Kidney epithelial cell (primary cell): ENCODE measurements at regions not wholly inside any gene's neighbourhood (a gene's known extent, or its start where the extent isn't known, plus 50 kb on each side); places are given as distances from the start of the nearest gene placed in this dataset.
"Not testable (repeated sequence)": the region's sequence is repeated elsewhere in the genome, so short reads cannot be mapped to it uniquely, and the experiment has no call there.

Experiments
- DNase-seq: peaks from one replicate; pipeline ENCODE4 v3.0.0-alpha.2; 2010; ENCODE audit warnings: low read depth
- H3K27me3 ChIP-seq: 2 replicates; pipeline ENCODE4 v1.6.0; 2011; ENCODE audit warnings: low read length; ENCODE audit not compliant: control insufficient read depth, insufficient read depth
- H3K36me3 ChIP-seq: 2 replicates; pipeline ENCODE4 v1.5.1; 2011; ENCODE audit warnings: low read length; ENCODE audit not compliant: control insufficient read depth, insufficient read depth
- H3K4me3 ChIP-seq: 2 replicates; pipeline ENCODE4 v1.5.1; 2011; ENCODE audit warnings: low read depth, mild to moderate bottlenecking, control low read depth, low read length
- CTCF ChIP-seq: IDR thresholded peaks from 2 replicates; pipeline ENCODE4 v1.5.1; 2011; ENCODE audit warnings: mild to moderate bottlenecking, moderate library complexity, low read length, control low read depth, inconsistent platforms; ENCODE audit not compliant: insufficient read depth, poor library complexity, severe bottlenecking

- DNase-seq, result not testable (repeated sequence)
Observed at GRCh38 chr20:25777241-25777640, 80.6 kb upstream of the ZNF337 start.

GRCh38 chr20:25774711-25775110, 78.1 kb upstream of the ZNF337 start:
- H3K4me3 ChIP-seq, H3K27me3 ChIP-seq, H3K36me3 ChIP-seq, DNase-seq: not testable (repeated sequence)

More at GRCh38 chr20:25777241-25777640, 80.6 kb upstream of the ZNF337 start:
- not testable (repeated sequence) for H3K36me3 ChIP-seq, H3K4me3 ChIP-seq, H3K27me3 ChIP-seq

GRCh38 chr20:25774203-25774602, 77.5 kb upstream of the ZNF337 start:
- not testable (repeated sequence) for DNase-seq

GRCh38 chr20:25772437-25772836, 75.8 kb upstream of the ZNF337 start:
- not testable (repeated sequence) for H3K4me3 ChIP-seq, H3K36me3 ChIP-seq, DNase-seq, H3K27me3 ChIP-seq

More at GRCh38 chr20:25774203-25774602, 77.5 kb upstream of the ZNF337 start:
- not testable (repeated sequence) for H3K27me3 ChIP-seq, H3K4me3 ChIP-seq, H3K36me3 ChIP-seq

GRCh38 chr20:25771818-25772217, 75.2 kb upstream of the ZNF337 start:
- H3K36me3 ChIP-seq, DNase-seq, H3K27me3 ChIP-seq, H3K4me3 ChIP-seq: not testable (repeated sequence)

GRCh38 chr20:25761596-25761995, 64.9 kb upstream of the ZNF337 start:
- DNase-seq, result no peak
- no peak for TF ChIP-seq CTCF
- Histone ChIP-seq H3K36me3 (no peaks in the 10 kb centered on the region), H3K27me3 (no peaks in the 10 kb centered on the region), H3K4me3 (no peak overlapping the region)

- H3K36me3 ChIP-seq, DNase-seq, H3K27me3 ChIP-seq, H3K4me3 ChIP-seq: not testable (repeated sequence)
Observed at GRCh38 chr20:25761046-25761445, 64.4 kb upstream of the ZNF337 start.

GRCh38 chr20:25750765-25751696, 54.4 kb upstream of the ZNF337 start:
- TF ChIP-seq CTCF, result no peak
- Histone ChIP-seq H3K27me3 (no peaks in the 10 kb centered on the region), H3K36me3 (no peaks in the 10 kb centered on the region), H3K4me3 (peak overlapping the region; percentile 31)
- DNase-seq, result no peak

GRCh38 chr20:25750220-25750764, 53.6 kb upstream of the ZNF337 start:
- Histone ChIP-seq H3K27me3 (no peaks in the 10 kb centered on the region), H3K4me3 (peak overlapping the region; percentile 17), H3K36me3 (no peaks in the 10 kb centered on the region)
- DNase-seq, result no peak
- no peak for TF ChIP-seq CTCF
